Activated CD8-positive, alpha-beta memory T cell treated with anti-CD3 and anti-CD28 coated beads, Interleukin-2, amount 50 U/mL, for 1 hour (primary cell): ENCODE measurements at regions not wholly inside any gene's neighbourhood (a gene's known extent, or its start where the extent isn't known, plus 50 kb on each side); places are given as distances from the start of the nearest gene placed in this dataset.
"Not testable (repeated sequence)": the region's sequence is repeated elsewhere in the genome, so short reads cannot be mapped to it uniquely, and the experiment has no call there.

ENCODE experiments used
- DNase-seq: peaks from one replicate; pipeline ENCODE4 v3.0.0-alpha.2; 2020; ENCODE audit errors: extremely low read depth

GRCh38 chr3:28139967-28140634, 101.3 kb upstream of the CMC1 start:
- DNase-seq: no peak

DNA sequence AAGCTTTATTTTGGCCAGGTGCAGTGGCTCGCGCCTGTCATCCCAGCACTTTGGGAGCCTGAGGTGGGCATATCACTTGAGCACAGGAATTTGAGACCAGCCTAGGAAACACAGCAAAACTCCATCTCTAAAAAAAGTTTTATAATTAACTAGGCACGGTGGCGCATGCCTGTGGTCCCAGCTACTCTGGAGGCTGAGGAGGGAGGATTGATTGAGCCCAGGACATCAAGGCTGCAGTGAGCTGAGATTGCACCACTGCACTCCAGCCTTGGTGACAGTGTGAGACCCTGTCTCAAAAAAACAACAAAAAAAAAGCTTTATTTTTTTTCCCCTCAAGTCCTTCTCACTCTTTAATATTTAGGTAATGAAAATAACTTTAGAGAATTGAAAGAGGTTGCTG, 100.8 kb upstream of the CMC1 start:
- no peak for DNase-seq

DNA sequence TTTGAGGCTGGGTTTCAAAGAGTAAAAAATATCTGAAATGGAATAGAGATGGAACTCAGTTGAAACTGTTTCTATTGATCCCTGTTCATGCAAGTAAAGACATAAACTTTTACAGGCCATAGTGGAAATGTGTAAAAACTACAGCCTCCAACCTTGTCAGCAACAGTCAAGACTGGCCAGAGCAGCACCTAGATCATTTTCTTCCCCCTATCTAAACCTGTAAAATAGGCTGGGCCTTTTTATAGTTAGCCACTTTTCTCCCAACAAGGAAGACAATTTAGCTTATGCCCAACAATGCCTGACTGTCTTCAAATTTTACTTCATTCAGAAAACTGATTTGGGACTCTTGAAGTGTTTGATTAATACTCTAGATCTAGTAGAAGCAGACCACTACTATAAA, 91.5 kb upstream of the CMC1 start:
- no peak for DNase-seq

- DNase-seq: no peak
These were observed 90.8 kb upstream of the CMC1 start for GRCh38 chr3:28150465-28151206.

GRCh38 chr3:28151207-28151550, 90.2 kb upstream of the CMC1 start:
- no peak for DNase-seq

DNA sequence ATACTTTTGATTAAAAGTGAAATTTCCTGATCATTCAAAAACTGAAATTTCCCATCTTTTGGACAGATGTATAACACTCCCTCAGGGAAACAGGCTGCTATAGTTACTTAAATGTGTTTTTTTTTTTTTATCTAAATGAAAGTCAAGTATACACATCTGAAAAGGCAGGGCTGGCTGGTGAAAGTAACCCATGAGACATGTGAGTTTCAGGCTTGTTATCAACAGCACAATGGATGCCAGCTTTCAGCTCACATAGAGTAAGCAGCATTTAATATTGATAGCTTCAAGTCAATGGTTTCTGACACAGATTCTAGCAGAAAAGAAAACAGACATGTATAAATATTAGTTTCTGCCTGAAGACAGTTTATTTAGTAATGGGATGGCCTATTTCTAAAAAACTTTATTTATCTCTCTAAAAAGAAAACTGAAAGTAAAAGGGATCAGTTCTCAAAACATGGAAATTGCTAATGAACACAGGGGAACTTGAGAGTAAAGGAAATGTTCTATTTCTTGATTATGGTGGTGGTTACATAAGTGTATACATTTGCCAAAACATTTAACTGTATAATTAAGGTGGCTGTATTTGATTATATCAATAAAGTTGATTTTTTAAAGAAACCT, 89.7 kb upstream of the CMC1 start:
- DNase-seq: no peak

DNA sequence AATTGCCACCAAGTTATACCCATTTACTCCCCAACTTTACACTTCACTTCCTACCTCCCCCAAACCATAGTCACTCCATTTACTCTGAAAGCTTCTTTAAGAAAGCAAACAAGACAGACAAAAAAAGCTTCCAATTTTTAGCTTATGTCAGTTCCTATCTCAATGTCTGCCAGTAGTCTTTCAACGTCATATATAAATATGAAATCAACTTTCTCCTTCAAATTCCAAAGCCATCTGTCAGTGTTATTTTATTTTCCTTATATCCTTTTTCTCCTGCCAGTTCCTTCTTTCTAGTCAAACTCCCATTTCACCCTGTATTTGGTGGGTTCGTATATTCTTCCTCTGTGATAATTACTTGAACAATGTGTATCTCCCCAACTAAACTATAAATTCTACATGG, 85.8 kb upstream of the CMC1 start:
- no peak for DNase-seq

DNA sequence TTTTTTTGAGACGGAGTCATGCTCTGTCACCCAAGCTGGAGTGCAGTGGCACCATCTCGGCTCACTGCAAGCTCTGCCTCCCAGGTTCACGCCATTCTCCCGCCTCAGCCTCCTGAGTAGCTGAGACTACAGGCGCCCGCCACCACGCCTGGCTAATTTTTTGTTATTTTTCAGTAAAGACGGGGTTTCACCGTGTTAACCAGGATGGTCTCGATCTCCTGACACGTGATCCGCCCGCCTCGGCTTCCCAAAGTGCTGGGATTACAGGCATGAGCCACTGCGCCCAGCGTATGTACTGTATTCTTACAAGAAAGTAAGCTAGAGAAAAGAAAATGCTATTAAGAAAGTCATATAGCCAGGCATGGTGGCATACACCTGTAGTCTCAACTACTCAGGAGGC, 84.8 kb upstream of the CMC1 start:
- DNase-seq: not testable (repeated sequence)

DNA sequence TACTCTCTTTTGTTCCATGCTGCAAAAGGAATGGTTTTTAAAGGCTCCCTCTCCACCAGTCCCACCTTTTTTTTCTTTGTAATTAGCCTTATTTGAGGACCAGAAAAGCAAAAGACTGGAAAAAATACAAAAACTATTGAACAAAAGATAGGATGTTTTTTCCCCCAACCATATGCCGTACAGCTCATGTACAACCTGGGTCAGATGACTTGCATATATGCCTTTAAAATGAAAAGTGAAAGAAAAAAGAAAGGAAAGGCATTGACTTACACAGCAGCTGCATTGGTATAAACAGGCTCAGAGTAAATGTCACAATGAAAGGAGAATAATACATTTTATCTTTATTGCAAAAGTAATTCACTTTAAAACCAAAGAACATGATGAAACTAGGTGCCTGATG, 69.5 kb upstream of the CMC1 start:
- DNase-seq: no peak

- DNase-seq: no peak
These were observed 68.7 kb upstream of the CMC1 start for GRCh38 chr3:28172748-28173147.

- DNase-seq: no peak
These were observed 67.6 kb upstream of the CMC1 start for GRCh38 chr3:28173836-28174235.

DNA sequence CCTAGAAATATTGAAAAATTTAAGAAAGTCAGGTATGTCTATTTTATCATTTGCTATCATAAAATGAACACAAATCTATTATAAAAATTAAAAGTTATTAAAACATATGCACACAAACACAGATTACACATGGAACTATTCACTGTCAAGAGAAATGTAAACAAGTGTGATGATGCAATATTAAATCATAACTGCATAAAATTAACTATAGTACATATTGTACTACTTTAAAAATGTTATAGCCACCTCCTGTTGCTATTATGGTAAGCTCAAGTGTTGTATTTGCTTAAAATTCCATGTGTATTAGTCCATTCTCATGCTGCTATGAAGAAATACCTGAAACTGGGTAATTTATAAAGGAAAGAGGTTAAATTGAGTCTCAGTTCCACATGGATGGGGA, 54.7 kb upstream of the CMC1 start:
- no peak for DNase-seq

DNA sequence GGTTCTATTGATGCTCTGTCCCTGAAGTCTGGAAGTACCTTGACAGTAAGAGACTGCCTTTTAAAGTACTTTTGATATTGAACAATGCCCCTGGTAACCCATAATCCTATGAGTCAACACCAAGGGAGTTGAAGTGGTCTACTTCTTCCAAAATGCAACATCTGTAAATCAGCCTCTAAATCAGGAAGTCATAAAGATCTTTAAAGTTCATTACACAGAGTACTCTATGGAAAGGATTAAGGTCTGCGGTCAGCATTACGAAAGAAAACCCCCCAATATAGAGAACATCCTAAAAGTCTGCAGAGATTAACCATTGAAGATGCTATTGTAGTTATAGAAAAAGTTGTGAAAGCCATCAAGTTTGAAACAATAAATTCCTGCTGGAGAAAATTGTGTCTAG, 52.7 kb upstream of the CMC1 start:
- DNase-seq: no peak

DNA sequence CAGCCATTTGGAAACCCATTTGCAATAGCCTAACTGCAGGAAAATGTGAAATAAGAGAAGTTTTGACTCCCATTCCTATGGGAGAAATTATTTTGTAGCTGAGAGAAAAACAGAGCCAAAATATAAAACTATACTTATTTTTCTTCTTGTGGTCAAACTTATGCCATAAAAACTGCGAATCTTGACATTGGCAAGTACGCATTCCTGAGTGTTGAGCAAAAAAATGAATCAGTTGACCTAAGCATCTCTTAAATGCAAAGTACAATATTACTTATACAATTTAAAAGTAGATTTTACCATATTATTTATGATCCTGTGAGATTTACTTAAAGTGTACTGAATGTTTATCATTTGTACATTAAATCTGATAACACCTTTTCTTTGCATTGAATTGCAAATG, 50.1 kb upstream of the CMC1 start:
- no peak for DNase-seq
